ENCODE measurements at regions not wholly inside any gene's neighbourhood (a gene's known extent, or its start where the extent isn't known, plus 50 kb on each side); places are given as distances from the start of the nearest gene placed in this dataset.
"Not testable (repeated sequence)": the region's sequence is repeated elsewhere in the genome, so short reads cannot be mapped to it uniquely, and the experiment has no call there.

DNA sequence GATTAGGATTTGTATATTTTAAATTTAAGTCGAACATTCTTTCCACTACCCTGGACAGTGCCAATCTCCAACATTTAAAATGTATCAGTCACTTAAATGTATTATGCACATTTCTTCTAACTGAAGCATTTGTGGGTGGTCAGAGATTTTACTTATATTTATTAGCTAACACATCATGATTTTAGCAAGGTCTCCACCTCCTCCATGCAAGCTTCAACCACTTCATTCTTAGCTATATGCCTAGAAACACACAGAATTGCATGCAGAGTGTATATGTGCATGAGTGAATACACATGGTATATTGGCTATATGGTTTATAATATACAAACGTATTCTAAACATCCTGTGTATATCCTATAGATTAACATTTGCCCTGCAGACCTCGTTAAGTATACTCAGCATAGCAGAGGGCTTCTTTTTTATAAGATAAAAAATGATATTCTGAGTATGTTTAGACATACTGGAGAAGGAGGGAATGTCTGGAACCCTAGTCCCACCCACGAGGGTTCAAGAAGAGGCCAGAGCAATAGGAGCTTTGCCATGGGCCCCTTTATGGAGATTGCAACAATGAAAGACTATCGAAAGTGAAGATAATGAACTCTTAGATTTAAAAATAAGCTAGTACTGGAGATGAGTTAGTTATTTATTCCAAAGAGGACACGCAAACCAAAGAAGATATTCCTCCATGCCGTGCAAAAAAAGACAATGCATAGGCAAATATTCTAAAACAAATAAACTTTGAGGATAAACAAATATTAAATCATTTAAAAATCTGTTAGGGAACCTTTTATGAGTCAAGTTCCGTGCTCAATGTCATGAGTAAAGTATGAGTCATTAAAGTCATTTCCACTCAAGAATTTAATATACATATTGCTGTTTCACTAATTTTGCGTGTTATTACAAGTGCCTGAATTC is 480.4 kb downstream of the SIPA1L2 start:
- DNase-seq: no peak

GRCh38 chr1:232147215-232147614 is 482.7 kb downstream of the SIPA1L2 start:
- no peak for DNase-seq

DNA sequence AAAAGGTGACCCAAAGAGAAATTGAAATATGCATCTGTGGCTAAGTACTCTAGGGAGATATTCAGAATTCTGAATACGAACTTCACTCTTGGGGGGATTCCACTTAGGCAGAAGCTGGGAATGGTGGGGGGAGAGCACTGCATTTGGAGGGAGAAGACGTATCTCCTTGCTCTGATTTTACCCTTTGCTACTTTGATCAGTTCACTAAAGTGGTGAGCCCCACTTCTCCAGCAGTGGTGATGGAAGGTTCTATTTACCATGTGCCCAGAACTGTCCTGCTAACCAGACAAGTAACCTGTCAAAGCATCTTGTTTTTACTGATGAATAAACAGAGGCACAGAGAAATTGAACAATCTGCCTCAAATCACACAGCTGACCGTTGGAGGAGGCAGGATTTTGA is 483.4 kb downstream of the SIPA1L2 start:
- DNase-seq: no peak

DNA sequence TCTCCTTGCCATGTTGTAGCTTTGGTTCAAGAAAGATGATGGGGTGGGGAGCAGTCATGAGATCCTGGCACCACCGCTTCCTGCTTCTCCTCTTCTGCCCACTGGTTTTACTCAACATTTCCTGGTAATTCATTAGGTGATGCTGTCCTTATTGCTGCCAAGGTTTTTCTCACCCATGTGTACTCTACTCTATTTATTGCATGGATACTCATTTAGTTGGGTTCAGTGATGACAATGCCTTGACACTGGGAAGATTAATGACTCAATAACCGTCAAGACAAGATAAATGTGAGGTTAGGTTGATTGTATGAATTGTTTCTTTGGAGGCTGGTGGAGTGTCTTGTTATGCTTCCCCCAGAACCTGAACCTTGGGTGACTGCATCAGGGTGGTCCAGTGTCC is 484.2 kb downstream of the SIPA1L2 start:
- no peak for DNase-seq

- DNase-seq: no peak
These were observed 485.2 kb downstream of the SIPA1L2 start for GRCh38 chr1:232144696-232145230.

- no peak for DNase-seq
These were observed 486.5 kb downstream of the SIPA1L2 start for GRCh38 chr1:232143315-232143886.

GRCh38 chr1:232142403-232143314 is 487.3 kb downstream of the SIPA1L2 start:
- DNase-seq: no peak

GRCh38 chr1:232141167-232141448 is 488.8 kb downstream of the SIPA1L2 start:
- not testable (repeated sequence) for DNase-seq

DNA sequence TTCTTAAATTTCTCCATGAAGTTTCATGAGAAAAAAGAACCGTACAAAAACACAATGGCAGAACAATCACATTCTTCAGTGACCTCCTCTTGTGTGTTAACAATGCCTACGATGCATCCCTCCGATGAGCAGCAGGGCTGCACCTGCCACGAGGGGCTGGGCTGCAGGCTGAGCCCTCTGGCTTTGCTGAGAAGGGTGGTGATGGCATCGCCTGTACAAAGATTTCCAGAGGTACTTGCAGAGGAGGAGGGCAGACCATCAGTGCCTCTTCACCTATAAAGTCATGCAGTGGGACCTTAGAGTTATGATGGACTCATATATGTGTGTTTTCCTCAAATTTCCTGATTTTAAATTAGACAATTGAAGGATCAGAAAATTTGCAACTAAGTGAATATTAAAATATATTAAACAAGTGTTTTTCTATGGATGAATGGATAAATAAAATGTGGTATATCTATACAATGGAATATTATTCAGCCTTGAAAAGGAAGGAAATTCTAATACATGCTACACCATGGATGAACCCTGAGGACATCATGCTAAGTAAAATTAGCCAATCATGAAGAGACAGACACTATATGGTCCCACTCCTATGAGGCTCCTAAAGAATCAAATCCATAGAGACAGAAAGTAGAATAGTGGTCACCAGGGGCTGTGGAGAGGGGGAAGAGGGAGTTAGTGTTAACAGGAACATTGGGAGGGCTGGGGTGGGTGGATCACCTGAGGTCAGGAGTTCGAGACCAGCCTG is 489.3 kb downstream of the SIPA1L2 start:
- DNase-seq: no peak

- no peak for DNase-seq
These were observed 490.5 kb downstream of the SIPA1L2 start for GRCh38 chr1:232139444-232139843.

DNA sequence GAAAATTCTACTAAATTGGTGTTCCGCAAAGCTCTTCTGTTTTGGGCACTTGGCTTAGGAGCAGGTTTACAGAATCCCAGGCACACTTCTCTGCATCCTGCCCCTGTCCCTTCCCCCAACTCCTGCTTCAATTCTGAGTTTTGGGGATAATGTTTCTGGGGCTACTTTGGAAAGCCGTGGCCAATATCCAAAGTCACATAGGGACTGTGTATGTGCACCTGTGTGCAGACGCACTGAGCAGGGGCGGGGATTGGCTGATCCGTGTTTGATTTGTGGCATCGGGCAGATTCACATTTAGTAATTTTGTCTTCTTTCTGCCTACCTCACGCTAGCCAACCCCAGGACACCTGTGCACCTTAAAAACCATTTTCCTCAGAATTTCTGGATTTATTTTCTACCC is 491.9 kb downstream of the SIPA1L2 start:
- DNase-seq: no peak

DNA sequence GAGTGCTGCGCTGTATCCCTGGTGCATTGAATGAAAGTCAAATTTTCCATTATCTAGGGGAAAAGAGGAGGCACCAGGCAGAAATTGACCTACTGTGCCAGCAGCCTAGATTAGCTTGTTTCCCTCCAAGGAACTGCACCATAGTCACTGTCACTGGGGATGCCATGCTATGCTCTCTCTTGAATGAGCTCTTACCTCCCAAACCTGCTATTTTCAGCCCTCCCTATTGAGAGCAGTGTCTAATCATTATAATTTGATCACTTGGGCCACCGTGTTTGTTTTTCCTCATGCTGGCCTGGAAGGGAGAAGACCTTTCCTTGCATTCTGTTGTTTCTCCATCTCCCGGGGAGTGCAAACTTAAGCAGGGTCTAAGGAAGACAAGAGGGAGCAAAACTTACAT is 492.9 kb downstream of the SIPA1L2 start:
- DNase-seq: no peak

DNA sequence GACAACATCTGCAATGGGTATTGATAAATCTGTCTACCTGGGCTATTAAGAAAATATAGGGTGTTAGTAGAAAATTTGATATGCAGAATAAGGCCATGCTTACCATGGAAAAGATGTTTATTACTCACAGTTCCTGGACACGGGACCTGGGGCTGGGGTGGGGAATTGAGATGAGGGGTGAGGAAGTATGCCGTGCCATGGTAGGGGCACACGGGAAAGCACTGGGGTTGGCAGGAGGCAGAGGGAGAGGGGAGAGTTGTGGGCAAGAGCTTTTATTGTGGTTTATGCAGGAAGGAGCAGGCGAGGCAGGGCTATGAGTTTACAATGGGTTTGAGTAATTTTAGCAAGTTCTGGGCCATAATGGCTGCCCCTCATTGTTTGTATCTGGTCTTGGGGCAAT is 493.8 kb downstream of the SIPA1L2 start:
- DNase-seq: no peak

DNA sequence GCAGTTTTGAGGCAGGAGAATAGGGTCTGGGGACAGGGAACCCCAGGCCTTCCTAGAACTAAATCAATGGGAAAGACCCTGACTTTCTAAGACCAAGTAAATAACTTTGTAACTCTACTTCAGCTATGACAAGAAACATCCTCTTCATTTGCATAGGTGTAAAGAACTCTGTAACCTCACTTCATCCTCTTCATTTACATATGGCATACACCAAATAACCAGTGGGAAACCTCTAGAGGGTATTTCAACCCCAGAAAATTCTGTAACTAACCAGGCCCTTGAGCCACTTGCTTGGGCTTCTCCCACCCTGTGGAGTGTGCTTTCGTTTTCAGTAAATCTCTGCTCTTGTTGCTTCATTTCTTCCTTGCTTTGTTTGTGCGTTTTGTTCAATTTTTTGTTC is 495.6 kb downstream of the SIPA1L2 start:
- DNase-seq: no peak

DNA sequence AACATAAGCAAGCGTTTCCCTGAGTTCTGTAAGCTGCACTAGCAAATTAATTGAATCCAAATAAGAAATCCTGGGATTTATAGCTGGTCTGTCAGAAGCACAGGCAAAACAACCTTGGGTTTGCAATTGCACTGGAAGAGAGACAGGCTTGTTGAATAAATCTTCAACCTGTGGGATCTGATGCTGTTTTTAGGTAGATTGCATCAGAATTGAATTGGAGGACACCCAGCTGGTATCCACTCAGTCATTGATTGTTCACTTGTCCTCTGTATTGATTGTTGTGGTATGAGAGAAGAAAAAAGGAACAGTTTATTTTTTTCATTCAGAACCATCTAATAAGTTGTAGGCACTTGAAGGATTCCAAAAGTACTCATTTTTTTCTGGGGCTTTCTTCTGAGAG is 497.4 kb downstream of the SIPA1L2 start:
- DNase-seq: no peak

- DNase-seq: no peak
These were observed 498.1 kb downstream of the SIPA1L2 start for GRCh38 chr1:232131715-232132391.

- DNase-seq: no peak
These were observed 499.0 kb downstream of the SIPA1L2 start for GRCh38 chr1:232130815-232131480.

DNA sequence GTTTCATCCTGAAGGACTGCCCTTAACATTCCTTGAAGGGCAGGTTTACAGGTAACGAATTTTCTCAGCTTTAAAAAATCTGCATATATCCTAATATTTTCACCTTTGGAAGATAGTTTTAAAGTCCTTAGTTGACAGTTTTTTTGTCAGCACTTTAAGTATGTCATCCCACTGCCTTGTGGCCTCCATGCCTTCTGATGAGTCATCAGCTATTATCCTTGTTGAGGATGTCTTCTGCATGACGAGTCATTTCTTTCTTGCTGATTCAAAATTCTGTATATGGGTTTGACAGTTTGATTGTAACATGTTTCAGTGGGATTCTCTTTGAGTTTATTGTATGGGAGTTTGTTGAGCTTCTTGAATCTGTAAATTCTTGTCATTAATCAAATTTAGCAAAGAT is 500.6 kb downstream of the DISC1 start:
- DNase-seq: no peak

DNA sequence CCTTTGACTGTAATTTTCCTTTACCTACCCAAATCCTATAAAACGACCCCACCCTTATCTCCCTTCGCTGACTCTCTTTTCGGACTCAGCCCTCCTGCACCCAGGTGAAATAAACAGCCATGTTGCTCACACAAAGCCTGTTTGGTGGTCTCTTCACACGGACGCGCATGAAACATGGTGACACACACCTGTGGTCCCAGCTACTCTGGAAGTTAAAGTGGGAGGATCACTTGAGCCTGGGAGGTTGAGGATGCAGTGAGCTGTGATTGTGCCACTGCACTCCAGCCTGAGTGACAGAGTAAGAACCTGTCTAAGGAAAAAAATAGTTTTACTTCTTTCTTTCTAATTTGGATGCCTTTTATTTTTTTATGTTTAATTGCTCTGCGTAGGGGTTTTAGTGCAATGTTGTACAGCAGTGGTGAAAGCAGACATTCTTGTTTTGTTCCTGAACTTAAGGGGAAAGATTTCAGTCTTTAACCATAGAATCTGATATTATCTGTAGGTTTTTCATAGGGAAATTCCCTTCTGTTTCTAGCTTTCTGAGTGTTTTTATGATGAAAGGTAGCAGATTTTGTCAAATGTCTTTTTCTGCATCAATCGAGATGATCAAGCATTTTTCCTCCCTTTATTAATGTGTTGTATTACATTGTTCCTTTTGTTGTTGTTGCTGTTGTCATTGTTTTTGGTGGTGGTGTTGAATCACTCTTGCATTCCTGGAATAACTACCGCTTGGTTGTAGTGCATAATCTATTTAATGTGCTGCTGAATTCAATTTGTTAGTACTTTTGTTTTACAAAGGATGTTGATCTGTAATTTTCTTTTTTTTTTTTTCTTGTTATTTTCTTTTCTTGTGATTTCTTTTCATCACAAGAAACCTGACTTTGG is 497.4 kb downstream of the DISC1 start:
- no peak for DNase-seq

- not testable (repeated sequence) for DNase-seq
These were observed 491.3 kb downstream of the DISC1 start for GRCh38 chr1:232117903-232118302.

Data from AML-193 (cell line).